ENCODE measurements at regions not wholly inside any gene's neighbourhood (a gene's known extent, or its start where the extent isn't known, plus 50 kb on each side); places are given as distances from the start of the nearest gene placed in this dataset.

- DNase-seq (no peak), ATAC-seq (ENCODE audit: insufficient read depth, low FRiP score) (no peak)
- no peak for TF ChIP-seq CTCF (IDR thresholded peaks at IDR 0.05; ENCODE audit: control extremely low read depth, extremely low read depth)
- Histone ChIP-seq H3K9me3 (ENCODE audit: control insufficient read depth in 4 of 4, insufficient read depth in 3 of 4, low read length in 3 of 4) (no peaks in the 10 kb centered on the region), H3K27ac (ENCODE audit: low read depth in 1 of 2, low read length in 1 of 2) (no peak overlapping the region), H3K36me3 (ENCODE audit: control insufficient read depth in 4 of 4, insufficient read depth in 4 of 4, low read length in 4 of 4) (no peaks in the 10 kb centered on the region), H3K4me3 (no peak overlapping the region), H3K4me1 (ENCODE audit: control insufficient read depth in 5 of 5, insufficient read depth in 5 of 5, low read length in 5 of 5) (peaks cover 0 to 3% (median 0%) of the 10 kb centered on the region in 5 donors), H3K27me3 (ENCODE audit: control insufficient read depth in 3 of 3, insufficient read depth in 3 of 3, low read length in 2 of 3) (no peaks in the 10 kb centered on the region), H3K9ac (ENCODE audit: insufficient read depth in 1 of 2, low read length in 2 of 2) (no peak overlapping the region)
- 65 to 68% methylated on average over 7 of the region's 7 CpGs for WGBS, 2 donors
These were observed 86.1 kb upstream of the PNPT1 start for GRCh38 chr2:55779459-55780421.

GRCh38 chr2:55776966-55777365 lies 83.3 kb upstream of the PNPT1 start:
- Histone ChIP-seq H3K27me3 (ENCODE audit: control insufficient read depth in 3 of 3, insufficient read depth in 3 of 3, low read length in 2 of 3) (no peaks in the 10 kb centered on the region), H3K9me3 (ENCODE audit: control insufficient read depth in 4 of 4, insufficient read depth in 3 of 4, low read length in 3 of 4) (no peaks in the 10 kb centered on the region), H3K4me1 (ENCODE audit: control insufficient read depth in 5 of 5, insufficient read depth in 5 of 5, low read length in 5 of 5) (no peaks in the 10 kb centered on the region), H3K27ac (ENCODE audit: low read depth in 1 of 2, low read length in 1 of 2) (no peak overlapping the region), H3K36me3 (ENCODE audit: control insufficient read depth in 4 of 4, insufficient read depth in 4 of 4, low read length in 4 of 4) (no peaks in the 10 kb centered on the region), H3K4me3 (no peak overlapping the region), H3K9ac (ENCODE audit: insufficient read depth in 1 of 2, low read length in 2 of 2) (no peak overlapping the region)
- DNase-seq (no peak), ATAC-seq (ENCODE audit: insufficient read depth, low FRiP score) (no peak)
- 80 to 90% methylated on average over 3 of the region's 3 CpGs for WGBS, 2 donors
- no peak for TF ChIP-seq CTCF (IDR thresholded peaks at IDR 0.05; ENCODE audit: control extremely low read depth, extremely low read depth)

- Histone ChIP-seq H3K4me1 (ENCODE audit: control insufficient read depth in 5 of 5, insufficient read depth in 5 of 5, low read length in 5 of 5) (no peaks in the 10 kb centered on the region), H3K36me3 (ENCODE audit: control insufficient read depth in 4 of 4, insufficient read depth in 4 of 4, low read length in 4 of 4) (no peaks in the 10 kb centered on the region), H3K4me3 (no peak overlapping the region), H3K9me3 (ENCODE audit: control insufficient read depth in 4 of 4, insufficient read depth in 3 of 4, low read length in 3 of 4) (no peaks in the 10 kb centered on the region), H3K27me3 (ENCODE audit: control insufficient read depth in 3 of 3, insufficient read depth in 3 of 3, low read length in 2 of 3) (no peaks in the 10 kb centered on the region), H3K27ac (ENCODE audit: low read depth in 1 of 2, low read length in 1 of 2) (no peak overlapping the region), H3K9ac (ENCODE audit: insufficient read depth in 1 of 2, low read length in 2 of 2) (no peak overlapping the region)
- ATAC-seq (ENCODE audit: insufficient read depth, low FRiP score) (no peak), DNase-seq (no peak)
- TF ChIP-seq CTCF (IDR thresholded peaks at IDR 0.05; ENCODE audit: control extremely low read depth, extremely low read depth), result no peak
- WGBS, 2 donors, result 87 to 100% methylated on average over 2 of the region's 2 CpGs
These were observed 82.8 kb upstream of the PNPT1 start for GRCh38 chr2:55776479-55776878.
